Epithelial cell of proximal tubule (primary cell): ENCODE measurements at regions not wholly inside any gene's neighbourhood (a gene's known extent, or its start where the extent isn't known, plus 50 kb on each side); places are given as distances from the start of the nearest gene placed in this dataset.

Experiments used
- DNase-seq: peaks from one replicate; pipeline ENCODE4 v3.0.0-alpha.2; 2011; ENCODE audit warnings: low read depth
- H3K4me3 ChIP-seq: 2 replicates; pipeline ENCODE4 v1.5.1; 2011; ENCODE audit warnings: low read depth, mild to moderate bottlenecking, low read length
- CTCF ChIP-seq: conservative IDR thresholded peaks from 2 replicates; pipeline ENCODE4 v1.5.1; 2012; ENCODE audit warnings: low read depth, mild to moderate bottlenecking, low read length

GRCh38 chr3:22117091-22117490 is 366.1 kb upstream of the ZNF385D start:
- no peak for TF ChIP-seq CTCF
- no peak for DNase-seq
- H3K4me3 ChIP-seq: no peak overlapping the region

GRCh38 chr3:22117751-22118346 is 366.8 kb upstream of the ZNF385D start:
- TF ChIP-seq CTCF: peak; percentile 59
- DNase-seq: no peak
- H3K4me3 ChIP-seq: no peak overlapping the region

GRCh38 chr3:22118542-22118941 is 367.5 kb upstream of the ZNF385D start:
- H3K4me3 ChIP-seq: no peak overlapping the region
- TF ChIP-seq CTCF: no peak
- no peak for DNase-seq

GRCh38 chr3:22121068-22121701 is 370.2 kb upstream of the ZNF385D start:
- no peak for DNase-seq
- no peak for TF ChIP-seq CTCF
- no peak overlapping the region for H3K4me3 ChIP-seq

- DNase-seq: no peak
- TF ChIP-seq CTCF: no peak
- no peak overlapping the region for H3K4me3 ChIP-seq
These were observed 371.6 kb upstream of the ZNF385D start for GRCh38 chr3:22122567-22122966.

- H3K4me3 ChIP-seq: no peak overlapping the region
- no peak for TF ChIP-seq CTCF
- no peak for DNase-seq
These were observed 378.1 kb upstream of the ZNF385D start for GRCh38 chr3:22129101-22129500.

- H3K4me3 ChIP-seq: no peak overlapping the region
- no peak for DNase-seq
- TF ChIP-seq CTCF: no peak
These were observed 390.8 kb upstream of the ZNF385D start for GRCh38 chr3:22141769-22142168.
